Pancreas (tissue), 10 donors: ENCODE measurements at regions not wholly inside any gene's neighbourhood (a gene's known extent, or its start where the extent isn't known, plus 50 kb on each side); places are given as distances from the start of the nearest gene placed in this dataset.

Experiments
- ATAC-seq, 4 donors: fragments of 200-7000 bp; cut with Tn5 transposase; one replicate each; pipeline versions ENCODE4 v1.8.0 to v1.9.1; 2020; ENCODE audit warnings: mild to moderate bottlenecking in 4 of 4, moderate library complexity in 4 of 4
- DNase-seq, 6 donors: peaks; one replicate each; pipeline ENCODE4 v3.0.0-alpha.2; 2020
- FAIRE-seq: peaks from 2 replicates; lab custom pipeline; 2012; peaks lifted over from hg19 to GRCh38; lab: Jason Lieb, UNC
- H3K27ac ChIP-seq, 4 donors: fragments of 200-600 bp; sonication (generic); 1 replicate in 3 of 4; 2 replicates in 1 of 4; pipeline versions ENCODE4 v1.5.0 to v1.8.0; 2020
- H3K27me3 ChIP-seq, 4 donors: fragments of 200-600 bp; one replicate each; pipeline ENCODE4 v1.8.0; 2021
- H3K36me3 ChIP-seq, 3 donors: fragments of 200-600 bp; sonication (generic) in 1 of 3; one replicate each; pipeline versions ENCODE4 v1.5.0 to v1.8.0; 2020 to 2021
- H3K4me1 ChIP-seq, 3 donors: fragments of 200-600 bp; one replicate each; pipeline ENCODE4 v1.8.0; 2021
- H3K4me3 ChIP-seq, 4 donors: fragments of 200-600 bp; sonication (generic) in 2 of 4; one replicate each; pipeline versions ENCODE4 v1.5.0 to v1.8.0; 2020 to 2021
- H3K9me3 ChIP-seq, 4 donors: fragments of 200-600 bp; one replicate each; pipeline ENCODE4 v1.8.0; 2021
- WGBS, 2 donors: extraction: QIAGEN DNeasy Blood & Tissue Kit; methylation state at CpG; one replicate each; pipeline ENCODE4 v1.1.7; 2013; 5-methylcytosine and 5-hydroxymethylcytosine counted together
- intact Hi-C, 3 donors: fragments of 100-400 bp; cut with DNase I; formaldehyde crosslinking; loops; one replicate each; pipeline versions ENCODE4 v1.11.1 to v1.14.2; 2022
- TF ChIP-seq, protein P1 (sequence below), 4 donors: fragments of 200-600 bp; sonication (generic) in 3 of 4; IDR thresholded peaks; one replicate each; pipeline versions ENCODE4 v1.5.0 to v1.8.0; 2021; ENCODE audit warnings: antibody characterized with exemption in 4 of 4
- donor health status: healthy with polysubstance abuse.
- donor health status: DM: no; HTN: no; CAD: no; lungs with moderate emphysema.
- donor health status: DM: no; HTN: no; CAD: no.
- donor health status: control.
- donor health status: control.
- donor health status: Bipolar disorder and iron deficiency.
- donor health status: DM: yes; HTN: yes; CAD: no.
- donor health status: DM: no; HTN: no; CAD: no.
- donor health status: DM: no; HTN: no; CAD: no.
- donor health status: DM: yes; HTN: yes; CAD: no.

DNA sequence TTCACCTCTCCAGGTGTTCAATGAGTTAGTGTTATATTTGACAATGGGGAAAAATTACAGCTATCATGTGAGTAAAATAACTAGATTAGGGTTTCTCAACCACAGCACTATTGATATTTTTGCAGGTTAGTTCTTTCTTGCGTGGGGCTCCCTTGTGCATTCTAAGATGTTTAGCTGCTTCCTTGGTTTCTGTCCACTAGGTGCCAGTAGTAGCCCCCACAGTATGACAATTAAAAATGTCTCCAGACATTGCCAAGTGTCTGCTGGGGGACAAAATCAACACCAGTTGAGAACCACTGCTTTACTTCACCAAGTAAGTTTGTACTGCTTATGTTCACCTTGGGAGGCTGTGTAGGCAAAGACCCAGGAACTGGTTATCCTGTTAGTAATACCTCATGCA is 618.7 kb downstream of the EDEM1 start:
- no peak overlapping the region for H3K4me3 ChIP-seq
- WGBS, 2 donors, result 43 to 52% methylated on average over 1 of the region's 1 CpG
- H3K9me3 ChIP-seq, result no peaks in the 10 kb centered on the region
- no peak overlapping the region for H3K27ac ChIP-seq
- intact Hi-C loops, result no loop called here
- TF ChIP-seq, protein P1, sequence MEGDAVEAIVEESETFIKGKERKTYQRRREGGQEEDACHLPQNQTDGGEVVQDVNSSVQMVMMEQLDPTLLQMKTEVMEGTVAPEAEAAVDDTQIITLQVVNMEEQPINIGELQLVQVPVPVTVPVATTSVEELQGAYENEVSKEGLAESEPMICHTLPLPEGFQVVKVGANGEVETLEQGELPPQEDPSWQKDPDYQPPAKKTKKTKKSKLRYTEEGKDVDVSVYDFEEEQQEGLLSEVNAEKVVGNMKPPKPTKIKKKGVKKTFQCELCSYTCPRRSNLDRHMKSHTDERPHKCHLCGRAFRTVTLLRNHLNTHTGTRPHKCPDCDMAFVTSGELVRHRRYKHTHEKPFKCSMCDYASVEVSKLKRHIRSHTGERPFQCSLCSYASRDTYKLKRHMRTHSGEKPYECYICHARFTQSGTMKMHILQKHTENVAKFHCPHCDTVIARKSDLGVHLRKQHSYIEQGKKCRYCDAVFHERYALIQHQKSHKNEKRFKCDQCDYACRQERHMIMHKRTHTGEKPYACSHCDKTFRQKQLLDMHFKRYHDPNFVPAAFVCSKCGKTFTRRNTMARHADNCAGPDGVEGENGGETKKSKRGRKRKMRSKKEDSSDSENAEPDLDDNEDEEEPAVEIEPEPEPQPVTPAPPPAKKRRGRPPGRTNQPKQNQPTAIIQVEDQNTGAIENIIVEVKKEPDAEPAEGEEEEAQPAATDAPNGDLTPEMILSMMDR (IDR thresholded peaks at IDR 0.05), result peak in 1 of 4 donors; percentile 17
- H3K27me3 ChIP-seq, result no peaks in the 10 kb centered on the region
- no peak for FAIRE-seq
- no peaks in the 10 kb centered on the region for H3K36me3 ChIP-seq
- H3K4me1 ChIP-seq, result no peaks in the 10 kb centered on the region
- peak in 3 of 4 donors; percentile 47 to 84 (median 77) for ATAC-seq
- DNase-seq, result peak in 2 of 6 donors; percentile 12 to 13

DNA sequence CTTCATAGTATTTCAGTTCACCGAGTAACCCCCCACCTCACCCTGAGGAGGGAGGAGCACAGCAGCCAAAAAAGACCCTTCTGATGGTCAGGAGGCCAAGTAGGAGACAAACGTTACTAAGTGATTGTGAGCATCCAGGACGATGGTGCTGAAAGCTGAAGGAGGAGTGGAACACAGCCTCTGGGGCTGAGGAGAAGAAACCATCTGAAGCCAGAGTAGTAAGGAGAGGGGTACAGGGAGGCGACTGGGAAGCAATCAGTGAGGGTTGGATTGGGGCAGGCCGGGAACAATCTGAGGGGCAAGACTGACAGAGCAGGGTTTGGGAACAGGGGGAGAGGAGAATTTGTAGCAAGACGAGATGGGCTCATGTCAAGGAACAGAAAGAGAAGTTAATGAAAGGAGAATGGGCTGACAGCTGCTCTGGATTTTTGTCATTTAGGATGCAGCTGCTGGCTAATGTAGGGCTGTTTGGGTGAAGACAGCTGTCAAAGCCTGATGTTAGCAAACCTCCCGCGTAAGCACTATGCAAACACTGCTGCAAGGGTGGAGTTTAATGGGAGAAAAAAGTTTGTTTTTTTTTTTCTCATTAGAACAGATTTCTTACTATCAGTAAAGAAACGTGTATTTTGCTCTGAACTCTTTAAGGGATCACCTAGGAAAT is 622.2 kb downstream of the EDEM1 start:
- no peak overlapping the region for H3K4me3 ChIP-seq
- intact Hi-C loops, result no loop called here
- H3K36me3 ChIP-seq, result no peaks in the 10 kb centered on the region
- H3K9me3 ChIP-seq, result no peaks in the 10 kb centered on the region
- no peak for FAIRE-seq
- 46% methylated on average over 9 of the region's 9 CpGs for WGBS, 2 donors
- no peaks in the 10 kb centered on the region for H3K27me3 ChIP-seq
- no peak overlapping the region for H3K27ac ChIP-seq
- no peak for ATAC-seq
- H3K4me1 ChIP-seq, result no peaks in the 10 kb centered on the region
- TF ChIP-seq, protein P1 (IDR thresholded peaks at IDR 0.05), result no peak
- DNase-seq, result no peak

DNA sequence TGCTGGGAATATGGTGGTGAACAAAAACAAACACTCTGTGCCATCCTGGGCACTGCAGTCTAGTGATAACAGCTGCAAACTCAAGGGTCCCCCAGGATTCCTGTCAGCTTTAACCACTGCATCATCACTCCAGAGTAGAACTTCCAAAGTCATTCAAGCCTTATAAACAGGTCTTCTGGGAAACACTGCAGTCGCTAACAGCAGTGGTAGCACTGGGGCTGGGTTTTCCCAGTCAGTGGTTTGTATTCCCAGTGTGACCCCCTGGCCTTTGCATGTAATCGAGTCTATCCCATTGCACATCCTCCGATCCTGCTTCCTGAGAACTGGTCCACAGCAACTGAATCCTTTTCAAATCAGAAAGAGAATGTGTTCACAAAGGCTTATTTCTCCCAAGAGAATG is 623.5 kb downstream of the EDEM1 start:
- H3K27me3 ChIP-seq, result no peaks in the 10 kb centered on the region
- ATAC-seq (no peak), FAIRE-seq (no peak), DNase-seq (no peak)
- no peak overlapping the region for H3K4me3 ChIP-seq
- no peak overlapping the region for H3K27ac ChIP-seq
- H3K4me1 ChIP-seq, result no peaks in the 10 kb centered on the region
- TF ChIP-seq, protein P1 (IDR thresholded peaks at IDR 0.05), result no peak
- H3K9me3 ChIP-seq, result no peaks in the 10 kb centered on the region
- no peaks in the 10 kb centered on the region for H3K36me3 ChIP-seq
- intact Hi-C loops, result no loop called here
- 89 to 93% methylated on average over 3 of the region's 3 CpGs for WGBS, 2 donors

DNA sequence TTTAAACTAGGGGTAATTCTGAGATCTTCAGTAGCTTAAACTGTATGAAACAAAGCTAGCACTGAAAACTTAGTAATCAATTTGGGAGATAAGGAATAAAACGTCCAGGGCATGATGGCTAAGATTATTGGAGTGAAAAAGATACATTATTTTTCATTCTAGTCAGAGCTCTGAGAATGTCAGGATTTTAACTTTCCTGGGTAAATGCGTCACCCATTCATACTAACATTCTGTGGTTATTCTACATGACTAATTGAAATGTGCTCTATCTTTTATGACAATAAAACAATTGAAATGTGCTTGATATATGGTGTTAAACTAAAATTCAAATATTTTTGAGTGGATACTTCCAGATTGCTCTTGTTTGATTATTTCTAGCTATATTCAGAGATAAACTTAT is 626.0 kb downstream of the EDEM1 start:
- TF ChIP-seq, protein P1 (IDR thresholded peaks at IDR 0.05), result no peak
- Histone ChIP-seq H3K9me3 (no peaks in the 10 kb centered on the region), H3K27ac (no peak overlapping the region), H3K4me1 (no peaks in the 10 kb centered on the region), H3K4me3 (no peak overlapping the region), H3K36me3 (no peaks in the 10 kb centered on the region), H3K27me3 (no peaks in the 10 kb centered on the region)
- WGBS, 2 donors, result 23 to 50% methylated on average over 2 of the region's 2 CpGs
- intact Hi-C loops, result no loop called here
- ATAC-seq (no peak), DNase-seq (no peak), FAIRE-seq (no peak)

DNA sequence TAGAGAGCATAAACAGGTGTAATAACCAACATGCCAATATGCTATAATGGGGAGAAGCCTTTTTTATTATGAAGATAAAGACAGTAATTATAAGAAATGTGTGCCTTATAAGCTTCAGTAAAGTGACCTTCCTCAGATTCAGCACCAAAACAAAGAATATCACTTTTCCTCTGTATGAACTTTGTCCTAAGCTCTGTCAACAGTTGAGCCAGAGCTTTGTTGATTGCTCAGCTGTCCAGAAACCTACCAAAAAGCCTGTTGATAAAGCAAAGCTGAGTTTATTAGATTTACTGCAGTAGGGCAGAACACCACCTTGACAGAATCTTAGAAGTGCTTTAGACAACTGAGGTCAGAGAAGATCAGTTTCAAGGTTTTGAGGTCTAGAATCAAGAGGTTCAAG is 635.3 kb downstream of the EDEM1 start:
- TF ChIP-seq, protein P1 (IDR thresholded peaks at IDR 0.05), result no peak
- intact Hi-C loops, result no loop called here
- Histone ChIP-seq H3K36me3 (no peaks in the 10 kb centered on the region), H3K27me3 (no peaks in the 10 kb centered on the region), H3K4me1 (peaks cover 0 to 4% (median 0%) of the 10 kb centered on the region in 3 donors), H3K4me3 (no peak overlapping the region), H3K27ac (no peak overlapping the region), H3K9me3 (no peaks in the 10 kb centered on the region)
- peak in 1 of 6 donors; percentile 19 for DNase-seq
- ATAC-seq, result peak in 3 of 4 donors; percentile 67 to 81 (median 80)
- no peak for FAIRE-seq
